HCT116 (cell line): ENCODE measurements at regions not wholly inside any gene's neighbourhood (a gene's known extent, or its start where the extent isn't known, plus 50 kb on each side); places are given as distances from the start of the nearest gene placed in this dataset.

ENCODE experiments used
- ATAC-seq: fragments of 200-7000 bp; cut with Tn5 transposase; 2 replicates; pipeline ENCODE4 v1.9.1; 2020; ENCODE audit warnings: mild to moderate bottlenecking, moderate library complexity
- BruUV-seq: library from RNA; stranded (reverse); fragments of 400-500 nt; replicated peaks from 2 replicates; lab custom pipeline; 2021; lab: Mats Ljungman, UMichigan
- CTCF ChIA-PET: fragments of 300-600 bp; sonication (Branson Sonifier 250); formaldehyde crosslinking; loops from one replicate; lab custom pipeline; 2021; ENCODE audit warnings: antibody characterized with exemption; lab: Charles Lee
- POLR2A ChIA-PET: fragments of 300-600, 350-600 bp; sonication (Branson Sonifier 250); formaldehyde crosslinking; loops from one replicate; lab custom pipeline; 2021; ENCODE audit warnings: antibody characterized with exemption; lab: Charles Lee
- RAD21 ChIA-PET, 2 experiments: fragments of 300-600 bp; sonication (Branson Sonifier 250); formaldehyde crosslinking; loops; one replicate each; lab custom pipeline; 2023; ENCODE audit warnings: low total read pairs in 2 of 2; ENCODE audit not compliant: uncharacterized antibody in 2 of 2, unreplicated experiment in 2 of 2, low non-redundant PET in 1 of 2; lab: Charles Lee
- DNase-seq: peaks from one replicate; pipeline ENCODE4 v3.0.0-alpha.2; 2010; ENCODE audit warnings: low read depth, low spot score
- H2AFZ ChIP-seq: fragments of 200-600 bp; shearing (Covaris generic), sonication (generic); 2 replicates; pipeline ENCODE4 v1.6.1; 2017; ENCODE audit warnings: low read depth, mixed run types, mixed read lengths, antibody characterized with exemption, low read length; ENCODE audit not compliant: poor library complexity, severe bottlenecking
- H3K27ac ChIP-seq: 2 replicates; pipeline ENCODE4 v1.5.1; 2012; ENCODE audit warnings: low read depth, low read length
- H3K27me3 ChIP-seq: fragments of 200-600 bp; sonication (generic); 2 replicates; pipeline ENCODE4 v1.6.1; 2016; ENCODE audit warnings: mixed run types, low read length, mixed read lengths; ENCODE audit not compliant: insufficient read depth
- H3K36me3 ChIP-seq, 2 experiments: fragments of 200-500 bp in 1 of 2; fragments of 200-600 bp in 1 of 2; sonication (Bioruptor generic) in 1 of 2; sonication (generic) in 1 of 2; 2 replicates each; pipeline versions ENCODE4 v1.5.1 to v1.6.1; 2014 to 2016; ENCODE audit warnings: low read length in 2 of 2, inconsistent platforms in 1 of 2, mixed read lengths in 1 of 2, mixed run types in 1 of 2; ENCODE audit not compliant: insufficient read depth in 2 of 2, control insufficient read depth in 1 of 2
- H3K4me1 ChIP-seq, 2 experiments: fragments of 200-600 bp in 1 of 2; sonication (generic) in 1 of 2; 2 replicates each; pipeline versions ENCODE4 v1.5.1 to v1.6.1; 2012 to 2017; ENCODE audit warnings: low read length in 2 of 2, inconsistent platforms in 1 of 2, mild to moderate bottlenecking in 1 of 2, mixed read lengths in 1 of 2, mixed run types in 1 of 2, moderate library complexity in 1 of 2; ENCODE audit not compliant: insufficient read depth in 2 of 2, control insufficient read depth in 1 of 2
- H3K4me2 ChIP-seq: fragments of 200-600 bp; sonication (generic); 2 replicates; pipeline ENCODE4 v1.6.1; 2017; ENCODE audit warnings: mixed run types, low read length, mixed read lengths
- H3K4me3 ChIP-seq, 2 experiments: fragments of 200-600 bp in 1 of 2; sonication (generic) in 1 of 2; replicated peaks in 1 of 2; 2 replicates each; pipeline ENCODE4 v1.5.1; 2011 to 2016; ENCODE audit warnings: low read length in 2 of 2, control low read depth in 1 of 2, low read depth in 1 of 2, mild to moderate bottlenecking in 1 of 2, mixed read lengths in 1 of 2, mixed run types in 1 of 2
- H3K79me2 ChIP-seq: fragments of 200-600 bp; sonication (generic); 2 replicates; pipeline ENCODE4 v1.6.1; 2017; ENCODE audit warnings: mild to moderate bottlenecking, mixed run types, low read length, moderate library complexity, mixed read lengths; ENCODE audit not compliant: insufficient read depth
- H3K9ac ChIP-seq: fragments of 200-600 bp; sonication (generic); 2 replicates; pipeline ENCODE4 v1.6.1; 2016; ENCODE audit warnings: low read length, mixed read lengths
- H3K9me2 ChIP-seq: fragments of 200-600 bp; sonication (generic), shearing (Covaris generic); 2 replicates; pipeline ENCODE4 v1.6.1; 2017; ENCODE audit warnings: mixed run types, mild to moderate bottlenecking, moderate library complexity; ENCODE audit not compliant: insufficient read depth
- H3K9me3 ChIP-seq, 2 experiments: fragments of 200-500 bp in 1 of 2; fragments of 200-600 bp in 1 of 2; sonication (Bioruptor generic) in 1 of 2; sonication (generic) in 1 of 2; 2 replicates each; pipeline ENCODE4 v1.6.1; 2014 to 2017; ENCODE audit warnings: low read length in 2 of 2, mixed read lengths in 2 of 2, inconsistent platforms in 1 of 2, low read depth in 1 of 2, mild to moderate bottlenecking in 1 of 2, mixed run types in 1 of 2, moderate library complexity in 1 of 2; ENCODE audit not compliant: control insufficient read depth in 1 of 2, insufficient read depth in 1 of 2
- H4K20me1 ChIP-seq: fragments of 200-600 bp; sonication (generic), shearing (Covaris generic); 2 replicates; pipeline ENCODE4 v1.6.1; 2017; ENCODE audit warnings: mixed run types, mild to moderate bottlenecking, moderate library complexity; ENCODE audit not compliant: insufficient read depth
- CBX3 ChIP-seq: IDR thresholded peaks from 2 replicates; pipeline ENCODE4 v1.6.1; 2012; ENCODE audit warnings: low read depth
- EGR1 ChIP-seq: IDR thresholded peaks from 2 replicates; pipeline ENCODE4 v1.6.1; 2012; ENCODE audit warnings: low read depth
- ELF1 ChIP-seq: IDR thresholded peaks from 2 replicates; pipeline ENCODE4 v1.6.1; 2012; ENCODE audit warnings: low read depth, borderline replicate concordance
- JUND ChIP-seq: IDR thresholded peaks from 2 replicates; pipeline ENCODE4 v1.6.1; 2012
- RAD21 ChIP-seq: IDR thresholded peaks from 2 replicates; pipeline ENCODE4 v1.6.1; 2012; ENCODE audit warnings: low read depth, mild to moderate bottlenecking
- SIN3A ChIP-seq: IDR thresholded peaks from 2 replicates; pipeline ENCODE4 v1.6.1; 2012; ENCODE audit warnings: low read depth
- intact Hi-C: fragments of 100-400 bp; cut with micrococcal nuclease; formaldehyde crosslinking; loops from 2 replicates; pipeline ENCODE4 v1.10.0; 2022

DNA sequence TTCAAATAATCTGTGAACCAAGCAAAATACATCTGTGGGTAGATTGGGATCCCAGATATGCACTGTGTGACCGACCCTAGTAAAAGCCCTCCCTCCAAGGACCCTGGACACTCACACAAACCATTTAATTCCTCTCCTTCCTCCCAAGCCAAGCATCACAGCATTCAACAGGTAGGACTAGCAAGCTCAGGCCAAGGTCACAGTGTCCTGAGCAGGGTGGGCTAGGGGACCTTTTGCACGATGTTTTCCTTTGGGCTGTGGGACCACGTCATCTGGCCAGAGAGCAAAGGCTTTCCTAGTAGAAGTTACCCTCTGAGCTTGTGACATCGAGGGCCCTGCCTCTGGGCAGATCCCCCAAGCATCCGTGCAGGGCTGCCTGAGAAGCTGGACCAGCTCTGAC, 297.6 kb upstream of the ZNF507 start:
- ATAC-seq (no peak), DNase-seq (no peak)
- no peaks in the 10 kb centered on the region for H3K27me3 ChIP-seq
- H3K27ac ChIP-seq = no peak overlapping the region
- H2AFZ ChIP-seq = no peak overlapping the region
- peaks cover 3 to 17% of the 10 kb centered on the region in 2 experiments; a peak in 2 of 4 replicates for H3K9me3 ChIP-seq
- POLR2A ChIA-PET = no interaction called here
- H3K4me2 ChIP-seq = no peak overlapping the region
- H3K4me1 ChIP-seq = no peaks in the 10 kb centered on the region
- CTCF ChIA-PET = no interaction called here
- H3K79me2 ChIP-seq = no peaks in the 10 kb centered on the region
- intact Hi-C loops = no loop called here
- H3K4me3 ChIP-seq = no peak overlapping the region
- no TSS peak for BruUV-seq
- no peaks in the 10 kb centered on the region for H3K36me3 ChIP-seq
- no peak overlapping the region for H3K9ac ChIP-seq
- no peaks in the 10 kb centered on the region for H3K9me2 ChIP-seq
- RAD21 ChIA-PET = no interaction called here
- no peak for TF ChIP-seq JUND
- H4K20me1 ChIP-seq = no peaks in the 10 kb centered on the region

DNA sequence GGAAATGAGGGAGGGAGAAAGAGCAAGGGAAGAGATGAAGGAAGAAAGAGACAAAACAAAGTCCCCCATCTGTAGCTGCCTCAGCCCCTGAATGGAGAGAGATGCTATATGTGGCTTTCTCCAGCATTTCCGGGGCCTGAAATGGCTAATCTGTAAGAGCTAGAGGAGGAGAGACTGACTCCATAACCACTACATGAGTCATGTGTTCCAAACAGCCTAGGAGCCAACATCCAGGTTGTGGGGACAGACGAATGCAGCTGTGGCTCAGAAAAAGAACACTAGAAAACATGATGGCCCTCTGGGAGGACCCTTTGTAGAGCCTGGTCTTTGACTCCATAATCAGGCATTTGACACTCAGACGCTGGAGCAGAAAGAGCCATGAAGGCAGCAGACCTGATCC, 292.0 kb upstream of the ZNF507 start:
- DNase-seq = no peak
- BruUV-seq = no TSS peak

DNA sequence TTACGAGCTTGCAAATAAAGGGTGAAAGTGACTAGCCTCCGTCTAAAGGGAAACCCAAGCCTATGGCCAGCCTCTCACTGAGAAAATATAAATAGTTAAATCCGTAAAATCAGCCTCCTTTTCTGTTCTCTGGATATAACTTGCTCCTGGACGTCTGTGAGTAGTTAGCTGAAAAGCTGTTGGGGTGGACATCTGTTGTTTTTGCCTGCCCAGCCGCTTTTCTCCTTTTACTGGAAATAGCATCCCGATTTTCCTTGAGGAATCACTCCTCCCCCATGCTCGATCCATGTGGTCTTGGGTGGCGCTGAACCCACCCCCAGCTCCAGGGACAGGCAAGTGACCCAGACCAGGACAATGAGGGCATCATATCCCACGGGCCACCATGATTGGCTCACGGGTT, 291.5 kb upstream of the ZNF507 start:
- CTCF ChIA-PET = no interaction called here
- POLR2A ChIA-PET = no interaction called here
- ATAC-seq = no peak
- Histone ChIP-seq H3K36me3 (no peaks in the 10 kb centered on the region), H4K20me1 (no peaks in the 10 kb centered on the region), H3K9me2 (no peaks in the 10 kb centered on the region), H3K79me2 (no peaks in the 10 kb centered on the region), H3K4me3 (no peak overlapping the region), H3K9me3 (peaks cover 10 to 22% of the 10 kb centered on the region in 2 experiments; a peak in 2 of 4 replicates), H3K27ac (no peak overlapping the region), H3K9ac (no peak overlapping the region), H3K4me2 (no peak overlapping the region), H3K4me1 (no peaks in the 10 kb centered on the region), H3K27me3 (no peaks in the 10 kb centered on the region), H2AFZ (no peak overlapping the region)
- intact Hi-C loops = no loop called here
- BruUV-seq = no TSS peak
- TF ChIP-seq EGR1 (no peak), CBX3 (no peak)
- no peak for DNase-seq
- RAD21 ChIA-PET = no interaction called here

More for the DNA sequence above, 292.0 kb upstream of the ZNF507 start:
- Histone ChIP-seq H3K9me2 (no peaks in the 10 kb centered on the region), H3K79me2 (no peaks in the 10 kb centered on the region), H2AFZ (no peak overlapping the region), H3K9ac (no peak overlapping the region), H3K36me3 (no peaks in the 10 kb centered on the region), H3K4me3 (no peak overlapping the region), H3K4me1 (no peaks in the 10 kb centered on the region), H4K20me1 (no peaks in the 10 kb centered on the region), H3K27me3 (no peaks in the 10 kb centered on the region), H3K4me2 (no peak overlapping the region), H3K27ac (no peak overlapping the region), H3K9me3 (peaks cover 10 to 22% of the 10 kb centered on the region in 2 experiments; a peak in 2 of 4 replicates)
- ATAC-seq = no peak
- ChIA-PET CTCF (no interaction called here), RAD21 (no interaction called here), POLR2A (no interaction called here)
- intact Hi-C loops = no loop called here
- TF ChIP-seq SIN3A (no peak), ELF1 (no peak), RAD21 (no peak)
